Testis (tissue), 2 donors: ENCODE measurements at regions not wholly inside any gene's neighbourhood (a gene's known extent, or its start where the extent isn't known, plus 50 kb on each side); places are given as distances from the start of the nearest gene placed in this dataset.
"Not testable (repeated sequence)": the region's sequence is repeated elsewhere in the genome, so short reads cannot be mapped to it uniquely, and the experiment has no call there.

Source experiments
- DNase-seq: peaks from one replicate; pipeline ENCODE4 v3.0.0-alpha.2; 2019
- H3K27ac ChIP-seq, 2 donors: fragments of 200-600 bp; sonication (generic); one replicate each; pipeline ENCODE4 v1.5.1; 2019
- H3K27me3 ChIP-seq: fragments of 200-600 bp; sonication (generic); one replicate; pipeline ENCODE4 v1.5.1; 2019
- H3K36me3 ChIP-seq: fragments of 200-600 bp; sonication (generic); one replicate; pipeline ENCODE4 v1.5.1; 2017; ENCODE audit warnings: low read depth; ENCODE audit errors: missing control alignments
- H3K4me1 ChIP-seq: fragments of 200-600 bp; sonication (generic); one replicate; pipeline ENCODE4 v1.5.1; 2019
- H3K4me3 ChIP-seq, 2 donors: fragments of 200-600 bp; sonication (generic); one replicate each; pipeline ENCODE4 v1.5.1; 2017 to 2019
- H3K9me3 ChIP-seq: fragments of 200-600 bp; sonication (generic); one replicate; pipeline ENCODE4 v1.5.1; 2017
- POLR2A ChIP-seq: fragments of 450-650 bp; IDR thresholded peaks from one replicate; pipeline ENCODE4 v1.6.1; 2017; ENCODE audit warnings: antibody characterized with exemption, mild to moderate bottlenecking, moderate library complexity
- WGBS, 2 donors: methylation state at CpG; one replicate each; pipeline ENCODE4 v1.1.5; 2018; 5-methylcytosine and 5-hydroxymethylcytosine counted together
- intact Hi-C: fragments of 100-400 bp; cut with DNase I; formaldehyde crosslinking; loops from one replicate; pipeline ENCODE4 v1.15.1; 2023; ENCODE audit warnings: low total_unique reads
- TF ChIP-seq, protein P1 (sequence below), 3 experiments: fragments of 450-650 bp in 2 of 3; fragments of 200-600 bp in 1 of 3; sonication (generic) in 1 of 3; IDR thresholded peaks; one replicate each; pipeline ENCODE4 v1.5.1; 2016 to 2019; ENCODE audit warnings: antibody characterized with exemption in 3 of 3, mild to moderate bottlenecking in 2 of 3, moderate library complexity in 1 of 3

DNA sequence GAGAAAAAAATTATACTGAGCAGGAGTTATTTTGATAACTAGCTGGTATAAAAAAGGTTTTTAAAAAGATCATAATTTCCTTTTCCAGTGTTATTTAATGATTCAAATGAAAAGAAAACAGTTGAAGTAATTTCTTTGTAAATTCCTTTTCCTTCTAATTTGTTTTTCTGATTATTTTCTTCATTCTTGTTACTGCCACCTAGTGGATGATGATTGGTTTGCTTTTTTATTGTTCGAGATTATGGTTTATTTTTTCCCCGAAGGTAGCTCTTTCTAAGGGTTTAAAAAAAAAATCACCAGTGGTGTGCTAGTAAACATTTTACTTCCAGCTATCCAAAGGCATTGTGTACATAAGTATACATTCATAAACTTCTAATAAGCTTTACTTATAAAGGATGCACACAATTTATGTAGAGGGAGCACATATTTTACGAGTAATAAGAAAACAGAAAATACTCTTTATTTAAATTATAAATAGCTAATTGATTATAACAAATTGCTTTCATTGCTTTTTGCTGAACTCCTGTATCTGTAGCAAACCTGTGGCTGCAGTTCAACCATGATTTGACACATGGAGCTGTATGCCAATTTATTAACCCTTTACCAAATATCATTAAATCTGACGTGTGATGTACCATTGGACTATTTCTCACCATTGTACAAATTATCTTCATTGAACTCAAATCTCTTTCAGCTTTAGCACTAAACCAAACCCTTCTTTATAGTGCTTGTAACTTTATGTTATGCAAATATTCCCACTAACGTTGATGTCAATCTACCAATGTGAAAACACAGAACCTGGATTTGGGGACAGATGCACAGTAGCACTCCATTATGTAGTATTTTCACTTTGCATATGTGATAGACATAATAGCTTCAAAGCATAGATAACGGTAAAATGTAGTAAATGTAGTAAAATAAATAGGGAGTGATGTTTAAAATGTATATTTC, 97.8 kb upstream of the ANK2 start:
- Histone ChIP-seq H3K27ac (no peak overlapping the region), H3K9me3 (no peaks in the 10 kb centered on the region), H3K4me1 (no peaks in the 10 kb centered on the region), H3K4me3 (no peak overlapping the region), H3K27me3 (no peaks in the 10 kb centered on the region), H3K36me3 (no peaks in the 10 kb centered on the region)
- 46 to 53% methylated on average over 6 of the region's 6 CpGs for WGBS, 2 donors
- TF ChIP-seq, protein P1, sequence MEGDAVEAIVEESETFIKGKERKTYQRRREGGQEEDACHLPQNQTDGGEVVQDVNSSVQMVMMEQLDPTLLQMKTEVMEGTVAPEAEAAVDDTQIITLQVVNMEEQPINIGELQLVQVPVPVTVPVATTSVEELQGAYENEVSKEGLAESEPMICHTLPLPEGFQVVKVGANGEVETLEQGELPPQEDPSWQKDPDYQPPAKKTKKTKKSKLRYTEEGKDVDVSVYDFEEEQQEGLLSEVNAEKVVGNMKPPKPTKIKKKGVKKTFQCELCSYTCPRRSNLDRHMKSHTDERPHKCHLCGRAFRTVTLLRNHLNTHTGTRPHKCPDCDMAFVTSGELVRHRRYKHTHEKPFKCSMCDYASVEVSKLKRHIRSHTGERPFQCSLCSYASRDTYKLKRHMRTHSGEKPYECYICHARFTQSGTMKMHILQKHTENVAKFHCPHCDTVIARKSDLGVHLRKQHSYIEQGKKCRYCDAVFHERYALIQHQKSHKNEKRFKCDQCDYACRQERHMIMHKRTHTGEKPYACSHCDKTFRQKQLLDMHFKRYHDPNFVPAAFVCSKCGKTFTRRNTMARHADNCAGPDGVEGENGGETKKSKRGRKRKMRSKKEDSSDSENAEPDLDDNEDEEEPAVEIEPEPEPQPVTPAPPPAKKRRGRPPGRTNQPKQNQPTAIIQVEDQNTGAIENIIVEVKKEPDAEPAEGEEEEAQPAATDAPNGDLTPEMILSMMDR (IDR thresholded peaks at IDR 0.05) = peak in 2 of 3 experiments; percentile 28 to 70
- TF ChIP-seq POLR2A = no peak
- no peak for DNase-seq
- intact Hi-C loops = no loop called here

DNA sequence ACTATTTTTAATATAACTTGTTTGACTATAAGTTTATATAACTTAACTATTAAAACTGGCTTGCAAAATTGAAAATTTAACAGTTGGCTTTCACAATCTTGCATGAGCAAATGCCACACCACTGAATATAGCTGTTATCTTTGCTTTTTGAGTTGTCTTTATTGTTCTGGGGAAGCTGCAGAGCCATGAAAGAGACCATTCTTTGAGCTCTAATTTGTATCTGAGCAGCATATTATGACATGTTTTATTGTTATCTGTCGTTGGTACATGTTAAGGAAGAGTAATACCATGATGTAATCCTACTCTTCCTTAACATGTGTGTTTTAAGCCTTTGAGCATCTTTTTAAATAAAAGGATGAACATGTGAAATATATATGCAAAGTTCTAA, 97.1 kb upstream of the ANK2 start:
- no peak for DNase-seq
- H3K27me3 ChIP-seq = no peaks in the 10 kb centered on the region
- H3K27ac ChIP-seq = no peak overlapping the region
- no peak overlapping the region for H3K4me3 ChIP-seq
- H3K4me1 ChIP-seq = no peaks in the 10 kb centered on the region
- intact Hi-C loops = no loop called here
- no peaks in the 10 kb centered on the region for H3K36me3 ChIP-seq
- TF ChIP-seq POLR2A = no peak
- TF ChIP-seq, protein P1 (IDR thresholded peaks at IDR 0.05) = no peak
- H3K9me3 ChIP-seq = no peaks in the 10 kb centered on the region
- WGBS, 2 donors = 43 to 51% methylated on average over 1 of the region's 1 CpG

DNA sequence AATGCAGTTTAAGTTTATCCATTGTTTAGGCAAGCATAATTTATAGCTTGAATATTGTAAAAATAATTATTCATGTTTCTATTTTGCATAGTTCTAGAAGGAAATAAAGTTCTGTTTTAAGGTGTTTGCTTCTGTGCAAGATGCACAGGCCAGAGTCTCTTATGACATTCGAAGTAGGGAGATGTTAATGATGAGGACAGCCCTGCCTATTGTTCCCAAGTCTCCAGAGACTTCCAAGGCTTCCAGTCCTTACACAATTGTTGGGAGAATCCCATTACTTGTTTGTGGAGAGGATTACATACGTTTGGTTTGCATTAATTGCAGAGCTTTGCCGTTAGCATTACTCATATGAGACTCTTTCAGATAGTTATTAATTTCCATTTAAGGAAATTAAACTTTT, 96.2 kb upstream of the ANK2 start:
- WGBS, 2 donors = 71 to 86% methylated on average over 3 of the region's 3 CpGs
- no peak for TF ChIP-seq POLR2A
- TF ChIP-seq, protein P1 (IDR thresholded peaks at IDR 0.05) = no peak
- intact Hi-C loops = no loop called here
- Histone ChIP-seq H3K36me3 (no peaks in the 10 kb centered on the region), H3K9me3 (no peaks in the 10 kb centered on the region), H3K4me1 (no peaks in the 10 kb centered on the region), H3K27ac (no peak overlapping the region), H3K27me3 (no peaks in the 10 kb centered on the region), H3K4me3 (no peak overlapping the region)
- DNase-seq = no peak

DNA sequence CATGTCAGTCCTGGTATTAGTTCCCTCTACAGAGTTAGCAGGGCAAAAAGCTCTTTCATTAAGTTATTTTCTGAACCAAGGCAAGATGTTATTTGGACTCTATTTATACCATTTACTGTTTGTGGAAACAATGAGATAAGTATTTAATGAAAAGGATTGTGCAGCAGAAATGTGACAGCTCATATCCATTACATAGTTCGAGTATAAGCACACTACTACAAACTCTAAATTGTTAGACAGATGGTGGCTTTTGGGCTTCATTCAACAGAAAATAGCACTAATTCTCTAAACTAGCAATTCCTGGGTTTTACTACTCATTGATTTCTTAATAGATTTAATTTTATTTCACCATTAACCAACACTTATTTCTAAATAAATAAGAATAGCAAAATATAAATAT, 95.2 kb upstream of the ANK2 start:
- no peak for TF ChIP-seq POLR2A
- TF ChIP-seq, protein P1 (IDR thresholded peaks at IDR 0.05) = no peak
- no peaks in the 10 kb centered on the region for H3K4me1 ChIP-seq
- H3K27ac ChIP-seq = no peak overlapping the region
- no peaks in the 10 kb centered on the region for H3K27me3 ChIP-seq
- DNase-seq = no peak
- H3K4me3 ChIP-seq = no peak overlapping the region
- intact Hi-C loops = no loop called here
- H3K36me3 ChIP-seq = no peaks in the 10 kb centered on the region
- 68 to 84% methylated on average over 1 of the region's 1 CpG for WGBS, 2 donors
- H3K9me3 ChIP-seq = no peaks in the 10 kb centered on the region

DNA sequence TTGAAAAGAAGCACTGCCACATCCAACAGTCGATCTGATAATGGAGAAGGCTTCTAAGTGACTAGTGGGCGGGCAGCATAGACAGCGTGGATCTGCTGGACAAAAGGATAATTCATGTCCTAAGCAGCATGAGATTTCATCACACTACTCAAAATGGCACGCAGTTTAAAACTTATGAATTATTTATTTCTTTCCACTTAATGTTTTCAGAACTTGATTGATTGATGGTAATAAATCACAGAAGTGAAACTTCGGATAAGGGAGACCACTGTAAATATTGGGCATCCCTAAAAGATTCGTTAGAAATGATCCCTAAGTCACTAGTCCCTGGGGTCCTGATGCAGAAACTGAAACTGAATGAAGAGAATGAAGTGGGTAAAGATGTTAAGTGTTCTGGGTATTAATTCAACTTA, 93.0 kb upstream of the ANK2 start:
- no peak for TF ChIP-seq POLR2A
- TF ChIP-seq, protein P1 (IDR thresholded peaks at IDR 0.05) = no peak
- no peak overlapping the region for H3K27ac ChIP-seq
- intact Hi-C loops = no loop called here

DNA sequence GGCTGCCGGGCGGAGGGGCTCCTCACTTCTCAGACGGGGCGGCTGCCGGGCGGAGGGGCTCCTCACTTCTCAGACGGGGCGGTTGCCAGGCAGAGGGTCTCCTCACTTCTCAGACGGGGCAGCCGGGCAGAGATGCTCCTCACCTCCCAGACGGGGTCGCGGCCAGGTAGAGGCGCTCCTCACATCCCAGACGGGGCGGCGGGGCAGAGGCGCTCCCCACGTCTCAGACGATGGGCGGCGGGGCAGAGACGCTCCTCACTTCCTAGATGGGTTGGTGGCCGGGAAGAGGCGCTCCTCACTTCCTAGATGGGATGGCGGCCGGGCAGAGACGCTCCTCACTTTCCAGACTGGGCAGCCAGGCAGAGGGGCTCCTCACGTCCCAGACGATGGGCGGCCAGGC, 91.7 kb upstream of the ANK2 start:
- DNase-seq, H3K36me3 ChIP-seq, H3K4me3 ChIP-seq, H3K4me1 ChIP-seq, intact Hi-C loops, H3K27ac ChIP-seq, H3K9me3 ChIP-seq, H3K27me3 ChIP-seq: not testable (repeated sequence)
- WGBS, 2 donors = 70 to 80% methylated on average over 13 to 22 of the region's 31 CpGs

More for the DNA sequence above, 93.0 kb upstream of the ANK2 start:
- no peak for DNase-seq
- Histone ChIP-seq H3K9me3 (no peaks in the 10 kb centered on the region), H3K4me3 (no peak overlapping the region), H3K27me3 (no peaks in the 10 kb centered on the region), H3K36me3 (no peaks in the 10 kb centered on the region), H3K4me1 (no peaks in the 10 kb centered on the region)
- 79 to 84% methylated on average over 6 of the region's 6 CpGs for WGBS, 2 donors
